GM12873 (cell line): ENCODE measurements at regions not wholly inside any gene's neighbourhood (a gene's known extent, or its start where the extent isn't known, plus 50 kb on each side); places are given as distances from the start of the nearest gene placed in this dataset.

Experiments
- CTCF ChIP-seq: IDR thresholded peaks from 2 replicates; pipeline ENCODE4 v1.5.1; 2012; ENCODE audit warnings: low read depth, mild to moderate bottlenecking, moderate library complexity, low read length, control low read depth; ENCODE audit not compliant: insufficient read depth; ENCODE audit errors: missing control alignments

DNA sequence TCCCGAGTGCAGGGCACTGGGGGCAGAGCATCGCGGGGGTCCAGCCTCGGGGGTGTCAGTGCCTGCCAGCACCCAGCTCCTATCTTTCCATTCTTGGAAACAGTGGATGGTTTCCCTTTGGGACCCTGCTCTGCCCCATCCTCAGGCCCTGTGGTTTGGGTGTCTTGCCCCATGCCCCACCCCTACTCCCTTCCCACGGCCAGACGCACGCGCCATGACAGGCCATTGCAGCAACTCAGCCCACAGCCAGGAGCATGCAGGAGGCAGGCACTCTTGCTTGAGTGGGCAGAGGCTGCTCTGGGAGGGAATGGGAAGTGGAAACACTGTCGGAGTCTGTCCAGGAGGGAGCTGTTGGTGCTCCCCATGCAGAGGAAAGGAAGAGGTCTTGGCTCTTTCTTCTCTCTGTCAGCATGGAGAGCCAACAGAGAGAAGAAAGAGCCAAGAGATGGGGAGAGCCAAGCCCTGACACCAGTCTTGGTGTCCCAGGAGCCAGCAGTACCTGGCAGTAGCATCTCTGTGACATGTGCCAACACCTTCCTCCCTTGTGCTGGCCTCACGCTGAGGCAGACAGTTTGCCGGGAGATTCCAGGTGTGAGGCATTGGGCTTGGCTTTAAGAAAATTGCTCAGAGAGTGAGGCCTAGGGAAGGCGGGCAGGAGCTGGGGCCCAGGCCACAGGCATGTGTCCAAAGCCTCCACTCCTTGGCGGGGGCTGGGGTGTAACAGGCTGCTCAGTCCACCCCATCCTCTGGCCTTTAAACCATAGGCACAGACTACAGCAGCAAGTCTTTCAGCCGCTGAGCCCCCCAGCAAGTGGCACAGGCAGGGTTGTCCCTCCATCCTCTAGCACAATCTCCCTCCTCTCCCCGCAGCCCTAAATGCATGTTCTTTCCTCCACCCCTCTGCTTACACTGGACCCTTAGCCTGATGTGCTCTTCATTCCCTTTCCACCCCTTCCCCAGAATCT is 86.7 kb upstream of the UQCRFS1 start:
- TF ChIP-seq CTCF, result no peak

DNA sequence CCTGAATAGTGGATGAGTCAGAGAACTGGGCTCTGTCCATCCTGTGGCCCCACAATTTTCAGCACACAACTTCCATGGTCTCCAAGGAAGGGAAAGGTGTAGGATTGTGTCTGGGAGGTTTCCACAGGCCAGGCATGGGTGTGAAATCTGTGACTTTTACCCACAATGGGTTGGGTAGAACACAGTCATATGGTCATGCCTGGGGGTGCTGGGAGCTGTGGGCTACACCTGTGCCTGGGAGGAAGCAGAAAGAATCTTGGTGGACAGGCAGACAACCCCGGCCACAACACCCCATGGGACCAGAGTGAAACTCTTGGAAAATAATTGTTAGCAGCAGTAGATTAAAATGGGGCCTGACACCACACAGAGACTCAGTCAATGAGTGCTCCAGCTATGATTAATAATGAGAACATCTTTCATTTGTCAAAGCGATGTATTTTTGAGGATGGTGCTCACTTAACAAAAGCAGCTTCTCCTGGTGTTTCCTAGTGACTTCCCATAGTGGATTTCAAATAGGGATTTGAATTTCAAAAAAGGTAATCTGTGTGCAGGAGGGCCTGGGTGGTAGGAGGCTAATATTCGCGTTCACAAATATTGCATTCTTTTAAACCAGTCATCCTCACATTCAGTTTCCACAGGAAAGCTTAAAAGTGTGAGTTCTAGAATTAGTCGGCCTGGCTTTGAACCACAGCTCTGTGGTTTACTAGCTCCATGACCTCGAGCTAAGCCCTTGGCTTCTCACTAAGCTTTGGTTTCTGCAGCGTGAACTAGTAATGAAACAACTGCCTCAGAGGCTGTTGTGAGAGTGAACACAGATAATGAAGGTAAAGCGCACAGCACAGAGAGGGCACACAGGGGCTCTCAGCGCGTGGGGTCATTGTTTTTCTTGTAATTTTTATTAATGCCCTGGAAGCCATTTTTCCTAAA is 89.3 kb upstream of the UQCRFS1 start:
- TF ChIP-seq CTCF, result no peak

GRCh38 chr19:29303069-29303718 is 90.2 kb upstream of the UQCRFS1 start:
- TF ChIP-seq CTCF, result no peak

DNA sequence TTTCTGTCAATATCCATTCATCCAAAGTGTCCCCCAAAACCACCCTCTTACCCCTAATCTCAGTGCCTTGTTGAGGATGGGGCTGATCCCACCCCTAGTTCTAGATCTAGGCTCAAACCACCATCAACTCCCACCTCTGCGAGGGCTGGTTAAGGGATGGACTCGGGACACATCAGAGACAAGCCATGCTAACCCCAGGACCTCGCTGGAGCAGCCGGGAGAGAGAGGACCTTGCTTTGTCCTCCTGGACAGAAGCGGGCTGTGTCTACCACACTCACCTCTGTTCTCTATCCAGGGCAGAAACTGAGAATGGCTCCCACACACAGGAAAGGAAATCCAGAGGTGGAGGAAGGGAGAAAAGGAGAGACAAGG is 90.8 kb upstream of the UQCRFS1 start:
- no peak for TF ChIP-seq CTCF

GRCh38 chr19:29305268-29305667 is 92.3 kb upstream of the UQCRFS1 start:
- no peak for TF ChIP-seq CTCF

GRCh38 chr19:29308977-29309590 is 96.1 kb upstream of the UQCRFS1 start:
- TF ChIP-seq CTCF, result no peak

GRCh38 chr19:29309637-29310036 is 96.7 kb upstream of the UQCRFS1 start:
- no peak for TF ChIP-seq CTCF
